B cell (primary cell): ENCODE measurements at regions not wholly inside any gene's neighbourhood (a gene's known extent, or its start where the extent isn't known, plus 50 kb on each side); places are given as distances from the start of the nearest gene placed in this dataset.

Experiments
- EZH2 ChIP-seq: IDR thresholded peaks from 2 replicates; pipeline ENCODE4 v1.6.1; 2012; ENCODE audit warnings: borderline replicate concordance, low read depth, mild to moderate bottlenecking, moderate library complexity, low read length; ENCODE audit not compliant: insufficient read depth, poor library complexity, severe bottlenecking
- TF ChIP-seq, protein P1 (sequence below): fragments of 200-600 bp; IDR thresholded peaks from one replicate; pipeline ENCODE4 v1.8.0; 2022; ENCODE audit warnings: antibody characterized with exemption, mild to moderate bottlenecking

DNA sequence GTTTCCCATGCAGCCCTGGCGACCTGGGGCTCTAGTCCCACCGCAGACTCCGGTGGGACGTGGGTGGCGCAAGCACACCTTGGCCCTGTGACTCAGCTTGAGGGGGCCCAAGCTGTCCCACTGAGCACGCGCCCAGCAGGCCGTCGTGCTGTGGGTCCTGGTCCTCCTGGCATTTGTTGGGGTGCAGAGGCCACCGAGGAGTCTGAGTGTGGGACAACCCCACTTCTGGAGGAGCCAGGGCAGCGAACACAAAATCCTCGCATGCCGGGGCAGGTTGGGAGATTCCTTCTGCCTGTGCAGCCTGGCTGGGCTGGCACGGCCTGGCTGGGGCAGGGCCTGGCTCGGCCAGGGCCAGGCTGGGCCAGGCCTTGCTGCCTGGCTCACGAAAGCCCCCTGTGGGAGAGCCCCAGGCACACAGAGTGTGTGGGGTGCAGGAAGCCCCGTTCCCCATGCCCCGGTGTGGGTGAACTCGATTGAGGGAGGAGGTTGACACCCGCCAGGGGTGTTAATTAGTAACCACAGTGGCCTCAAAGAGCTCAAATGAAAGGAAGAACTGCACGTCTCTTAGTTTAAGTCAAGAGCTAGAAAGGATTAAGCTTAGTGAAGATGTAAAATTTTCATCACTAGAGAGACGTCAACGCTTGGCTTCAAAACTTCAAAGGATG lies 1808.5 kb upstream of the DEFB115 start:
- TF ChIP-seq EZH2 = no peak
- TF ChIP-seq, protein P1, sequence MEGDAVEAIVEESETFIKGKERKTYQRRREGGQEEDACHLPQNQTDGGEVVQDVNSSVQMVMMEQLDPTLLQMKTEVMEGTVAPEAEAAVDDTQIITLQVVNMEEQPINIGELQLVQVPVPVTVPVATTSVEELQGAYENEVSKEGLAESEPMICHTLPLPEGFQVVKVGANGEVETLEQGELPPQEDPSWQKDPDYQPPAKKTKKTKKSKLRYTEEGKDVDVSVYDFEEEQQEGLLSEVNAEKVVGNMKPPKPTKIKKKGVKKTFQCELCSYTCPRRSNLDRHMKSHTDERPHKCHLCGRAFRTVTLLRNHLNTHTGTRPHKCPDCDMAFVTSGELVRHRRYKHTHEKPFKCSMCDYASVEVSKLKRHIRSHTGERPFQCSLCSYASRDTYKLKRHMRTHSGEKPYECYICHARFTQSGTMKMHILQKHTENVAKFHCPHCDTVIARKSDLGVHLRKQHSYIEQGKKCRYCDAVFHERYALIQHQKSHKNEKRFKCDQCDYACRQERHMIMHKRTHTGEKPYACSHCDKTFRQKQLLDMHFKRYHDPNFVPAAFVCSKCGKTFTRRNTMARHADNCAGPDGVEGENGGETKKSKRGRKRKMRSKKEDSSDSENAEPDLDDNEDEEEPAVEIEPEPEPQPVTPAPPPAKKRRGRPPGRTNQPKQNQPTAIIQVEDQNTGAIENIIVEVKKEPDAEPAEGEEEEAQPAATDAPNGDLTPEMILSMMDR = no peak
